ENCODE measurements at regions not wholly inside any gene's neighbourhood (a gene's known extent, or its start where the extent isn't known, plus 50 kb on each side); places are given as distances from the start of the nearest gene placed in this dataset.

DNA sequence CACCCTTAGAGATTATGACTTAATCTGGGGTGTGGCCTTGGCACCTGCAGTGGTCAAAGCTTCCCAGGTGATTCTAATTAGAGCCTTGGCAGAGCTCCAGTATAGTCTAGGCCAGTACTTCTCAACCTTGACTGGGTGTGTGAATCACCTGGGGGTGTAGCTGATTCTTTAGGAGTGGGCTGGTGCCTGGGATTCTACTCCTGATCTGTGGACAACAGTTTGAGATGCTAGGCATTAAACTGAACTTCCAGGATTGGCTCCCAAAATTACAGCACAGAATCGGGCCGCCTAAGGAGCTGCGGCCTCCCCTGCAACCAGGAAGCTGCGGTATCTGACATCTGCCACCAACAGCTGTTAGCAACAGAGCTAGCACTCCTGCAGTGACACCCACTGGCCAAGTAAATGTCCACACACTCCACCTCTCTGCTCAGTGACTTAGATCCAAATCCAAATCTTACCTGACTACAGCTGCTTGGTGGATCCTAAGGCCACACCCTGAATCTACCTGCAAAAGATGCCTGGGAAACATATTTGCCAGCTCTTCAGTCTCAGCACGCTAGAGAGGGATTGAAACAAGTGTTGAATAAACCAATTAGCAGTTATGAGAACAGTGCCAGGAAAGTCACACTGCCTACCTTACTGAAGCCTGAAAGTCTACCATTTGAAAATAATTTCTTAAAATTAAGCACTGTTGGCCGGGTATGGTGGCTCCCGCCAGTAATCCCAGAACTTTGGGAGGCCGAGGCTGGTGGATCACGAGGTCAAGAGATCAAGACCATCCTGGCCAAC, 126.7 kb downstream of the UNC5CL start:
- TF ChIP-seq CTCF (conservative IDR thresholded peaks at IDR 0.05 in 1 of 2, IDR thresholded peaks at IDR 0.05 in 1 of 2; ENCODE audit: low read depth in 1 of 2, low read length in 2 of 2) (peak in 1 of 2 donors; percentile 14), EZH2 (IDR thresholded peaks at IDR 0.05; ENCODE audit: low read length, missing control alignments) (no peak)

Measured in fibroblast of lung (primary cell).